Hepatocyte (in vitro differentiated cells): ENCODE measurements at regions not wholly inside any gene's neighbourhood (a gene's known extent, or its start where the extent isn't known, plus 50 kb on each side); places are given as distances from the start of the nearest gene placed in this dataset.

Experiments
- DNase-seq: peaks from one replicate; pipeline ENCODE4 v3.0.0-alpha.2; 2016; ENCODE audit warnings: low spot score
- H2AFZ ChIP-seq: fragments of 200-600 bp; sonication (generic); 2 replicates; pipeline ENCODE4 v1.6.0; 2016; ENCODE audit warnings: antibody characterized with exemption, mild to moderate bottlenecking
- H3K27ac ChIP-seq: fragments of 200-600 bp; sonication (generic); 2 replicates; pipeline ENCODE4 v1.5.1; 2016; ENCODE audit warnings: mild to moderate bottlenecking
- H3K27me3 ChIP-seq: fragments of 200-600 bp; sonication (generic); 2 replicates; pipeline ENCODE4 v1.6.1; 2016
- H3K36me3 ChIP-seq: fragments of 200-600 bp; sonication (generic); replicated peaks from 2 replicates; pipeline ENCODE4 v1.5.1; 2016; ENCODE audit warnings: low read depth; ENCODE audit not compliant: insufficient read depth
- H3K4me1 ChIP-seq: fragments of 200-600 bp; sonication (generic); 2 replicates; pipeline ENCODE4 v1.5.1; 2016; ENCODE audit warnings: mild to moderate bottlenecking, moderate library complexity; ENCODE audit not compliant: insufficient read depth
- H3K4me2 ChIP-seq: fragments of 200-600 bp; sonication (generic); 2 replicates; pipeline ENCODE4 v1.6.0; 2016
- H3K4me3 ChIP-seq: fragments of 200-600 bp; sonication (generic); 2 replicates; pipeline ENCODE4 v1.5.1; 2016; ENCODE audit warnings: mild to moderate bottlenecking
- H3K79me2 ChIP-seq: fragments of 200-600 bp; sonication (generic); 2 replicates; pipeline ENCODE4 v1.6.0; 2017; ENCODE audit warnings: mild to moderate bottlenecking
- H3K9me2 ChIP-seq: fragments of 200-600 bp; sonication (generic); replicated peaks from 2 replicates; pipeline ENCODE4 v1.6.0; 2017; ENCODE audit warnings: mild to moderate bottlenecking; ENCODE audit not compliant: insufficient read depth
- H3K9me3 ChIP-seq: fragments of 200-600 bp; sonication (generic); 2 replicates; pipeline ENCODE4 v1.5.1; 2016; ENCODE audit warnings: low read depth, mild to moderate bottlenecking
- H4K20me1 ChIP-seq: fragments of 200-600 bp; sonication (generic); 2 replicates; pipeline ENCODE4 v1.6.0; 2016; ENCODE audit warnings: mild to moderate bottlenecking; ENCODE audit not compliant: insufficient read depth, poor library complexity, severe bottlenecking
- EZH2 ChIP-seq: fragments of 200-600 bp; sonication (generic); IDR thresholded peaks from 2 replicates; pipeline ENCODE4 v1.6.1; 2016; ENCODE audit warnings: antibody characterized with exemption, mild to moderate bottlenecking, borderline replicate concordance
- EZH2phosphoT487 ChIP-seq: fragments of 200-600 bp; sonication (generic); IDR thresholded peaks from one replicate; pipeline ENCODE4 v1.6.1; 2018; ENCODE audit warnings: antibody characterized with exemption, mild to moderate bottlenecking, low read depth, moderate library complexity; ENCODE audit not compliant: unreplicated experiment, severe bottlenecking
- WGBS: methylation state at CpG from one replicate; pipeline ENCODE4 v1.1.6; 2016; ENCODE audit warnings: low lambda C conversion rate; ENCODE audit errors: missing lambda C conversion rate; 5-methylcytosine and 5-hydroxymethylcytosine counted together
- TF ChIP-seq, protein P1 (sequence below): fragments of 200-600 bp; sonication (generic); IDR thresholded peaks from 2 replicates; pipeline ENCODE4 v1.5.1; 2016; ENCODE audit warnings: antibody characterized with exemption, mild to moderate bottlenecking; ENCODE audit not compliant: poor library complexity

DNA sequence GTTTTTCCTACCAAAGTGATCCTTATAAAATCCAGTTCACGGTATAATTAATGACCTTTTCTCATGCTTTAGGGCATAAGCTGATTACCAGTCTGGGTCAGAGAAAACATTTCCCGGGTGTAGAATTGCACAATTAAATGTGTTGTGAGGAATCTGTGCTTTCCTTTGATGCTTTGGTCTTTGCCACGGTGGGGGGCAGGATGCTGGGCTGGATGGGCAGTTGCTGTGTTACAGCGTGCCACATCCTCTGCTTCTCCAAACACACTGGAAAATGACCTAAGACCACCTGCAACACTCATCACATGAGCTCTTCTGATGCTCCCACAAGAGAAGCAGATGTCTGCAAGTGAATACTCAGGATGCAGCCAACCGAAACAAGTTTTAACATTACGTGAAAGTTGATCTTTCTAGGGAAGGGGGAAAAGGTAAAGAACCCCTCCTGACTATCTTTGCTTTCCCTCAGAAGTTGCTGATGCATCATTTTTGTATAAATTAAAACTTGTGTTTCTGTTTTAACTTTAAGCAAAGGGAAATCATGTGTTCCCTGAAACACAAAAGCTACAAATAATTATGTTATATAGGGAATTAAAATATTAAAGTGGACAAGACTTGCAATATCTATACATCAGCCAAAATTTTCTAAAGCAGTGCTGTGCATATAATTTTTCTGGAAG, 515.3 kb upstream of the NR5A2 start:
- Histone ChIP-seq H4K20me1 (no peaks in the 10 kb centered on the region), H3K9me3 (no peaks in the 10 kb centered on the region), H3K9me2 (no peaks in the 10 kb centered on the region), H3K27me3 (no peaks in the 10 kb centered on the region), H3K4me3 (no peak overlapping the region), H2AFZ (no peak overlapping the region), H3K79me2 (no peaks in the 10 kb centered on the region), H3K36me3 (no peaks in the 10 kb centered on the region), H3K27ac (no peak overlapping the region), H3K4me1 (no peaks in the 10 kb centered on the region), H3K4me2 (no peak overlapping the region)
- 46% methylated on average over 6 of the region's 6 CpGs for WGBS
- no peak for TF ChIP-seq EZH2phosphoT487
- TF ChIP-seq, protein P1, sequence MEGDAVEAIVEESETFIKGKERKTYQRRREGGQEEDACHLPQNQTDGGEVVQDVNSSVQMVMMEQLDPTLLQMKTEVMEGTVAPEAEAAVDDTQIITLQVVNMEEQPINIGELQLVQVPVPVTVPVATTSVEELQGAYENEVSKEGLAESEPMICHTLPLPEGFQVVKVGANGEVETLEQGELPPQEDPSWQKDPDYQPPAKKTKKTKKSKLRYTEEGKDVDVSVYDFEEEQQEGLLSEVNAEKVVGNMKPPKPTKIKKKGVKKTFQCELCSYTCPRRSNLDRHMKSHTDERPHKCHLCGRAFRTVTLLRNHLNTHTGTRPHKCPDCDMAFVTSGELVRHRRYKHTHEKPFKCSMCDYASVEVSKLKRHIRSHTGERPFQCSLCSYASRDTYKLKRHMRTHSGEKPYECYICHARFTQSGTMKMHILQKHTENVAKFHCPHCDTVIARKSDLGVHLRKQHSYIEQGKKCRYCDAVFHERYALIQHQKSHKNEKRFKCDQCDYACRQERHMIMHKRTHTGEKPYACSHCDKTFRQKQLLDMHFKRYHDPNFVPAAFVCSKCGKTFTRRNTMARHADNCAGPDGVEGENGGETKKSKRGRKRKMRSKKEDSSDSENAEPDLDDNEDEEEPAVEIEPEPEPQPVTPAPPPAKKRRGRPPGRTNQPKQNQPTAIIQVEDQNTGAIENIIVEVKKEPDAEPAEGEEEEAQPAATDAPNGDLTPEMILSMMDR, result no peak
- no peak for DNase-seq

DNA sequence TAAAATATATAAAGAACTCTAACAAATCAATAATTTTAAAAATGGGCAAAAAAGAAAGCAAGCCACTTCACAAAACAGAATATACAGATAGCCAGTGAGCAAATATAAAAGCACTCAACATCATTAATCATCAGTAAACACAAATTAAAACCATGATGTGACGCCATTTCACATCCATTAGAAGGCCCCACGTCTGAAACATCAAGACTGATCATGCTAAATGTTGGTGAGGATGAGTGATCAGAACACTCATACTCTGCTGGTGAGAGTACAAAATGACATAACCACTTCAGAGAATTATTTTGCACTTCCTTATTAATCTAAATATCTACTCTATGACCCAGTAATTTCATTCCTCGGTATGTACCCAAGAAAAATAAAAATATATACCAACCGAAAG, 512.2 kb upstream of the NR5A2 start:
- H3K27ac ChIP-seq, result no peak overlapping the region
- no peak overlapping the region for H3K4me3 ChIP-seq
- DNase-seq, result no peak
- 76% methylated on average over 4 of the region's 4 CpGs for WGBS
- no peak for TF ChIP-seq EZH2phosphoT487
- TF ChIP-seq, protein P1, result no peak
- TF ChIP-seq EZH2, result no peak
- no peaks in the 10 kb centered on the region for H3K9me2 ChIP-seq
- no peaks in the 10 kb centered on the region for H3K9me3 ChIP-seq
- H3K36me3 ChIP-seq, result no peaks in the 10 kb centered on the region
- no peak overlapping the region for H3K4me2 ChIP-seq
- H3K4me1 ChIP-seq, result no peaks in the 10 kb centered on the region
- no peaks in the 10 kb centered on the region for H4K20me1 ChIP-seq
- H3K27me3 ChIP-seq, result no peaks in the 10 kb centered on the region
- H3K79me2 ChIP-seq, result no peaks in the 10 kb centered on the region
- H2AFZ ChIP-seq, result no peak overlapping the region

DNA sequence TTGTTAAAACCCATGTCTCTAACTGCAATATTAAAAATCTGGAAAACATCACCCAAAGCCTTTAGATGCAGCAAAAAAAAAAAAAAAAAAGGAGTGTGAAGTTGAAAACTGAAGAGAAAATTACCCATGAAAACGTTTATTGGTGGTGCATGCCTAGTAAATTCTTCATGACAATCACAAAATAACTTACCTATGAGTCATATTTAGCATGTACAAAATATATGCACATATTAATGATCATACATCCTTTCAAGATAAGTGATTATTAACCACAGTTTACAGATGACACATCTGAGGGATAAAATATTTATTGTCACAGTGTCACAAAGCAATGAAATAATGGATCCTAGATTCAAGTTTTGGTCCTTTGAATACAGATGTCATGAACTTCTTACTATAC, 505.2 kb upstream of the NR5A2 start:
- no peaks in the 10 kb centered on the region for H3K27me3 ChIP-seq
- TF ChIP-seq, protein P1, result no peak
- TF ChIP-seq EZH2, result no peak
- WGBS, result 36% methylated on average over 1 of the region's 1 CpG

DNA sequence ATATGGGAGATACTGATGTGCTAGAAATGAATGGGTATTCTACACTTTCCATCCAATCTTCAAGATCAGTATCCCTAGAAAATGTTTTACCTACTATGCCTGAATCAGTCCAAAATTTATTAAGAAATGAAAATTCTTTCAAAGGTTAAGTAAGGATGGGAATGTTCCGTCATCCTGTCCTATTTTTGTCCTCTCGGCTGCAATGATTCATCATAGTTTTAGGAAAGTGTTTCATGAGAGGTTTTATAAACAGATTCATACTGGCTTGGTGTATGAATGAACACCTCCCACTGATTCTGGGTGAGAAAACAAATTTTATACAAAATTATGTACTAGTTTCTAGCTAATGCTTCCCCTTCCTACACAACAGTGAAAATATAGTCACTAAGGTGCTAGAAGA, 504.6 kb upstream of the NR5A2 start:
- no peak overlapping the region for H2AFZ ChIP-seq
- H3K9me2 ChIP-seq, result no peaks in the 10 kb centered on the region
- 91% methylated on average over 2 of the region's 2 CpGs for WGBS
- no peaks in the 10 kb centered on the region for H3K27me3 ChIP-seq
- H3K4me1 ChIP-seq, result no peaks in the 10 kb centered on the region
- H4K20me1 ChIP-seq, result no peaks in the 10 kb centered on the region
- no peak overlapping the region for H3K4me2 ChIP-seq
- H3K27ac ChIP-seq, result no peak overlapping the region
- H3K36me3 ChIP-seq, result no peaks in the 10 kb centered on the region
- H3K79me2 ChIP-seq, result no peaks in the 10 kb centered on the region
- no peak overlapping the region for H3K4me3 ChIP-seq
- TF ChIP-seq, protein P1, result no peak
- TF ChIP-seq EZH2phosphoT487 (no peak), EZH2 (no peak)
- DNase-seq, result no peak
- H3K9me3 ChIP-seq, result no peaks in the 10 kb centered on the region

More for the DNA sequence above, 505.2 kb upstream of the NR5A2 start:
- Histone ChIP-seq H3K79me2 (no peaks in the 10 kb centered on the region), H3K9me2 (no peaks in the 10 kb centered on the region), H2AFZ (no peak overlapping the region), H3K36me3 (no peaks in the 10 kb centered on the region), H3K27ac (no peak overlapping the region), H3K4me2 (no peak overlapping the region), H4K20me1 (no peaks in the 10 kb centered on the region), H3K9me3 (no peaks in the 10 kb centered on the region), H3K4me1 (no peaks in the 10 kb centered on the region), H3K4me3 (no peak overlapping the region)
- DNase-seq, result no peak
